ENCODE measurements at regions not wholly inside any gene's neighbourhood (a gene's known extent, or its start where the extent isn't known, plus 50 kb on each side); places are given as distances from the start of the nearest gene placed in this dataset.

GRCh38 chr3:31265646-31266428 is 266.9 kb upstream of the STT3B start:
- WGBS, 2 experiments, result 90 to 91% methylated on average over 3 to 5 of the region's 5 CpGs
- Histone ChIP-seq H3K4me1 (ENCODE audit: control insufficient read depth, insufficient read depth, low read length) (no peaks in the 10 kb centered on the region), H3K4me3 (ENCODE audit: insufficient read depth, low read depth, low read length) (no peak overlapping the region), H3K27ac (ENCODE audit: insufficient read depth, low read depth, low read length, poor library complexity, severe bottlenecking) (no peak overlapping the region), H3K9me3 (ENCODE audit: control insufficient read depth, low read length) (no peaks in the 10 kb centered on the region), H3K36me3 (ENCODE audit: control insufficient read depth, insufficient read depth, low read length) (no peaks in the 10 kb centered on the region), H3K27me3 (ENCODE audit: control insufficient read depth, insufficient read depth, low read length, poor library complexity, severe bottlenecking) (no peaks in the 10 kb centered on the region)

- Histone ChIP-seq H3K36me3 (ENCODE audit: control insufficient read depth, insufficient read depth, low read length) (no peaks in the 10 kb centered on the region), H3K27me3 (ENCODE audit: control insufficient read depth, insufficient read depth, low read length, poor library complexity, severe bottlenecking) (no peaks in the 10 kb centered on the region), H3K9me3 (ENCODE audit: control insufficient read depth, low read length) (no peaks in the 10 kb centered on the region), H3K4me1 (ENCODE audit: control insufficient read depth, insufficient read depth, low read length) (no peaks in the 10 kb centered on the region), H3K4me3 (ENCODE audit: insufficient read depth, low read depth, low read length) (no peak overlapping the region), H3K27ac (ENCODE audit: insufficient read depth, low read depth, low read length, poor library complexity, severe bottlenecking) (no peak overlapping the region)
- WGBS, 2 experiments, result 91 to 95% methylated on average over 7 of the region's 7 CpGs
Observed at GRCh38 chr3:31268868-31269267, 263.9 kb upstream of the STT3B start.

GRCh38 chr3:31270010-31270409 is 262.7 kb upstream of the STT3B start:
- Histone ChIP-seq H3K27me3 (ENCODE audit: control insufficient read depth, insufficient read depth, low read length, poor library complexity, severe bottlenecking) (no peaks in the 10 kb centered on the region), H3K4me3 (ENCODE audit: insufficient read depth, low read depth, low read length) (no peak overlapping the region), H3K36me3 (ENCODE audit: control insufficient read depth, insufficient read depth, low read length) (no peaks in the 10 kb centered on the region), H3K4me1 (ENCODE audit: control insufficient read depth, insufficient read depth, low read length) (no peaks in the 10 kb centered on the region), H3K27ac (ENCODE audit: insufficient read depth, low read depth, low read length, poor library complexity, severe bottlenecking) (no peak overlapping the region), H3K9me3 (ENCODE audit: control insufficient read depth, low read length) (no peaks in the 10 kb centered on the region)

GRCh38 chr3:31274326-31275024 is 258.2 kb upstream of the STT3B start:
- Histone ChIP-seq H3K4me3 (ENCODE audit: insufficient read depth, low read depth, low read length) (no peak overlapping the region), H3K4me1 (ENCODE audit: control insufficient read depth, insufficient read depth, low read length) (no peaks in the 10 kb centered on the region), H3K9me3 (ENCODE audit: control insufficient read depth, low read length) (no peaks in the 10 kb centered on the region), H3K27ac (ENCODE audit: insufficient read depth, low read depth, low read length, poor library complexity, severe bottlenecking) (no peak overlapping the region), H3K36me3 (ENCODE audit: control insufficient read depth, insufficient read depth, low read length) (no peaks in the 10 kb centered on the region), H3K27me3 (ENCODE audit: control insufficient read depth, insufficient read depth, low read length, poor library complexity, severe bottlenecking) (no peaks in the 10 kb centered on the region)
- WGBS, 2 experiments, result 92 to 93% methylated on average over 3 of the region's 3 CpGs

- no peak overlapping the region for H3K27ac ChIP-seq (ENCODE audit: insufficient read depth, low read depth, low read length, poor library complexity, severe bottlenecking)
- no peaks in the 10 kb centered on the region for H3K27me3 ChIP-seq (ENCODE audit: control insufficient read depth, insufficient read depth, low read length, poor library complexity, severe bottlenecking)
- H3K36me3 ChIP-seq (ENCODE audit: control insufficient read depth, insufficient read depth, low read length), result no peaks in the 10 kb centered on the region
- WGBS, 2 experiments, result 97% methylated on average over 1 to 3 of the region's 3 CpGs
- no peaks in the 10 kb centered on the region for H3K9me3 ChIP-seq (ENCODE audit: control insufficient read depth, low read length)
- no peak overlapping the region for H3K4me3 ChIP-seq (ENCODE audit: insufficient read depth, low read depth, low read length)
- no peaks in the 10 kb centered on the region for H3K4me1 ChIP-seq (ENCODE audit: control insufficient read depth, insufficient read depth, low read length)
Observed at GRCh38 chr3:31275038-31275572, 257.6 kb upstream of the STT3B start.

GRCh38 chr3:31275583-31275982 is 257.1 kb upstream of the STT3B start:
- Histone ChIP-seq H3K36me3 (ENCODE audit: control insufficient read depth, insufficient read depth, low read length) (no peaks in the 10 kb centered on the region), H3K4me1 (ENCODE audit: control insufficient read depth, insufficient read depth, low read length) (no peaks in the 10 kb centered on the region), H3K27ac (ENCODE audit: insufficient read depth, low read depth, low read length, poor library complexity, severe bottlenecking) (no peak overlapping the region), H3K9me3 (ENCODE audit: control insufficient read depth, low read length) (no peaks in the 10 kb centered on the region), H3K27me3 (ENCODE audit: control insufficient read depth, insufficient read depth, low read length, poor library complexity, severe bottlenecking) (no peaks in the 10 kb centered on the region), H3K4me3 (ENCODE audit: insufficient read depth, low read depth, low read length) (no peak overlapping the region)
- WGBS, 2 experiments, result 90 to 97% methylated on average over 3 of the region's 3 CpGs

GRCh38 chr3:31277582-31277981 is 255.1 kb upstream of the STT3B start:
- no peaks in the 10 kb centered on the region for H3K27me3 ChIP-seq (ENCODE audit: control insufficient read depth, insufficient read depth, low read length, poor library complexity, severe bottlenecking)
- H3K4me1 ChIP-seq (ENCODE audit: control insufficient read depth, insufficient read depth, low read length), result no peaks in the 10 kb centered on the region
- no peak overlapping the region for H3K27ac ChIP-seq (ENCODE audit: insufficient read depth, low read depth, low read length, poor library complexity, severe bottlenecking)
- WGBS, 2 experiments, result 91 to 95% methylated on average over 2 of the region's 2 CpGs
- H3K36me3 ChIP-seq (ENCODE audit: control insufficient read depth, insufficient read depth, low read length), result no peaks in the 10 kb centered on the region
- no peaks in the 10 kb centered on the region for H3K9me3 ChIP-seq (ENCODE audit: control insufficient read depth, low read length)
- H3K4me3 ChIP-seq (ENCODE audit: insufficient read depth, low read depth, low read length), result no peak overlapping the region

GRCh38 chr3:31278532-31278931 is 254.2 kb upstream of the STT3B start:
- Histone ChIP-seq H3K27me3 (ENCODE audit: control insufficient read depth, insufficient read depth, low read length, poor library complexity, severe bottlenecking) (no peaks in the 10 kb centered on the region), H3K27ac (ENCODE audit: insufficient read depth, low read depth, low read length, poor library complexity, severe bottlenecking) (no peak overlapping the region), H3K4me3 (ENCODE audit: insufficient read depth, low read depth, low read length) (no peak overlapping the region), H3K4me1 (ENCODE audit: control insufficient read depth, insufficient read depth, low read length) (no peaks in the 10 kb centered on the region), H3K9me3 (ENCODE audit: control insufficient read depth, low read length) (no peaks in the 10 kb centered on the region), H3K36me3 (ENCODE audit: control insufficient read depth, insufficient read depth, low read length) (no peaks in the 10 kb centered on the region)
- WGBS, 2 experiments, result 90 to 92% methylated on average over 5 of the region's 5 CpGs

GRCh38 chr3:31284776-31285175 is 247.9 kb upstream of the STT3B start:
- Histone ChIP-seq H3K4me1 (ENCODE audit: control insufficient read depth, insufficient read depth, low read length) (peaks cover 8% of the 10 kb centered on the region), H3K9me3 (ENCODE audit: control insufficient read depth, low read length) (no peaks in the 10 kb centered on the region), H3K27me3 (ENCODE audit: control insufficient read depth, insufficient read depth, low read length, poor library complexity, severe bottlenecking) (no peaks in the 10 kb centered on the region), H3K4me3 (ENCODE audit: insufficient read depth, low read depth, low read length) (no peak overlapping the region), H3K27ac (ENCODE audit: insufficient read depth, low read depth, low read length, poor library complexity, severe bottlenecking) (no peak overlapping the region), H3K36me3 (ENCODE audit: control insufficient read depth, insufficient read depth, low read length) (no peaks in the 10 kb centered on the region)
- 79 to 84% methylated on average over 1 of the region's 1 CpG for whole genome bisulfite sequencing, 2 experiments

GRCh38 chr3:31285833-31286486 is 246.8 kb upstream of the STT3B start:
- no peak overlapping the region for H3K27ac ChIP-seq (ENCODE audit: insufficient read depth, low read depth, low read length, poor library complexity, severe bottlenecking)
- WGBS, 2 experiments, result 78 to 90% methylated on average over 1 of the region's 2 CpGs
- no peak overlapping the region for H3K4me3 ChIP-seq (ENCODE audit: insufficient read depth, low read depth, low read length)
- H3K9me3 ChIP-seq (ENCODE audit: control insufficient read depth, low read length), result no peaks in the 10 kb centered on the region
- peaks cover 11% of the 10 kb centered on the region for H3K4me1 ChIP-seq (ENCODE audit: control insufficient read depth, insufficient read depth, low read length)
- H3K36me3 ChIP-seq (ENCODE audit: control insufficient read depth, insufficient read depth, low read length), result no peaks in the 10 kb centered on the region
- no peaks in the 10 kb centered on the region for H3K27me3 ChIP-seq (ENCODE audit: control insufficient read depth, insufficient read depth, low read length, poor library complexity, severe bottlenecking)

All from ectodermal cell (in vitro differentiated cells).